ENCODE measurements at regions not wholly inside any gene's neighbourhood (a gene's known extent, or its start where the extent isn't known, plus 50 kb on each side); places are given as distances from the start of the nearest gene placed in this dataset.

- Histone ChIP-seq H3K4me2 (ENCODE audit: control insufficient read depth, insufficient read depth) (no peak overlapping the region), H2AFZ (ENCODE audit: control insufficient read depth, low read depth, low read length) (no peak overlapping the region), H3K4me1 (ENCODE audit: control insufficient read depth, insufficient read depth, low read length) (peaks cover 8% of the 10 kb centered on the region), H3K27ac (ENCODE audit: control insufficient read depth, insufficient read depth) (no peak overlapping the region), H4K20me1 (ENCODE audit: control insufficient read depth, insufficient read depth) (peaks cover 6% of the 10 kb centered on the region), H3K27me3 (replicated peaks in 1 of 2; ENCODE audit: control insufficient read depth in 2 of 2, insufficient read depth in 2 of 2, low read length in 1 of 2) (no peaks in the 10 kb centered on the region), H3K9ac (ENCODE audit: control insufficient read depth, insufficient read depth, low read length) (no peak overlapping the region), H3K36me3 (ENCODE audit: control insufficient read depth in 2 of 2, insufficient read depth in 2 of 2, low read length in 1 of 2) (peaks cover 7 to 8% of the 10 kb centered on the region in 2 experiments; a peak in 3 of 4 replicates), H3K79me2 (ENCODE audit: control insufficient read depth, insufficient read depth, low read length) (peaks cover 26% of the 10 kb centered on the region), H3K4me3 (no peak overlapping the region), H3K9me3 (replicated peaks; ENCODE audit: control insufficient read depth, insufficient read depth, low read length) (no peaks in the 10 kb centered on the region)
- DNase-seq (ENCODE audit: low read depth, low spot score) (no peak), FAIRE-seq (no peak), ATAC-seq (no peak)
- in situ Hi-C loops (cut with MboI) (no loop called here), intact Hi-C loops (cut with micrococcal nuclease; ENCODE audit: unreplicated experiment) (no loop called here)
- 90% methylated on average over 10 of the region's 12 CpGs for WGBS (ENCODE audit: insufficient coverage, insufficient replicate concordance, low lambda C conversion rate, missing lambda C conversion rate)
- RAD21 ChIA-PET (ENCODE audit: unreplicated experiment): no interaction called here
- CTCF ChIA-PET: interaction anchor here (1.1 kb wide), 1 partner anchor 9 kb away, joined by 3 read pairs; no protein-coding TSS in a partner anchor
- SMC1A ChIA-PET (ENCODE audit: uncharacterized antibody, unreplicated experiment): interaction anchor here (0.8 kb wide), 1 partner anchor 9 kb away, joined by 3 read pairs; no protein-coding TSS in a partner anchor
- no peak for TF ChIP-seq IRF3 (IDR thresholded peaks at IDR 0.05)
- no peak for TF ChIP-seq ZSCAN29 (IDR thresholded peaks at IDR 0.05)
- TF ChIP-seq NRF1 (conservative IDR thresholded peaks at IDR 0.05; ENCODE audit: low read depth, low read length): no peak
- TF ChIP-seq WRNIP1 (IDR thresholded peaks at IDR 0.05; ENCODE audit: borderline replicate concordance, low read depth, low read length): no peak
- TF ChIP-seq MTA2 (IDR thresholded peaks at IDR 0.05; ENCODE audit: low read depth): no peak
- no peak for TF ChIP-seq SPI1 (IDR thresholded peaks at IDR 0.05; ENCODE audit: borderline replicate concordance, insufficient read depth, low read depth, low read length)
- TF ChIP-seq RB1 (IDR thresholded peaks at IDR 0.05; ENCODE audit: borderline replicate concordance): no peak
- TF ChIP-seq SMAD5 (IDR thresholded peaks at IDR 0.05; ENCODE audit: low read depth): no peak
- no peak for TF ChIP-seq SMAD1 (IDR thresholded peaks at IDR 0.05; ENCODE audit: low read depth, partially characterized antibody)
- no peak for TF ChIP-seq BACH1 (IDR thresholded peaks at IDR 0.05; ENCODE audit: borderline replicate concordance)
- TF ChIP-seq ZBED1 (IDR thresholded peaks at IDR 0.05; ENCODE audit: borderline replicate concordance): no peak
- TF ChIP-seq EGR1 (IDR thresholded peaks at IDR 0.05; ENCODE audit: borderline replicate concordance in 1 of 2, low read depth in 2 of 2, low read length in 2 of 2): no peak
- no peak for TF ChIP-seq LARP7 (IDR thresholded peaks at IDR 0.05)
- TF ChIP-seq PAX5 (IDR thresholded peaks at IDR 0.05; ENCODE audit: borderline replicate concordance, low read depth, low read length): no peak
- TF ChIP-seq ZZZ3 (IDR thresholded peaks at IDR 0.05; ENCODE audit: control insufficient read depth, insufficient read length, low read depth): no peak
- TF ChIP-seq MYC (IDR thresholded peaks at IDR 0.05; ENCODE audit: insufficient read depth, insufficient read length, insufficient replicate concordance, low read length, severe bottlenecking): no peak
- POLR2A ChIA-PET: no interaction called here
- no TSS peak for BruUV-seq (replicated peaks)
These were observed 53.0 kb downstream of the NCOR2 start for GRCh38 chr12:124514145-124514995.

Data from GM12878 (cell line).